Mesenchymal stem cell (in vitro differentiated cells and primary cell): ENCODE measurements at regions not wholly inside any gene's neighbourhood (a gene's known extent, or its start where the extent isn't known, plus 50 kb on each side); places are given as distances from the start of the nearest gene placed in this dataset.

ENCODE experiments used
- DNase-seq: peaks from one replicate; pipeline ENCODE4 v3.0.0-alpha.2; 2013
- H2AFZ ChIP-seq: one replicate; pipeline ENCODE4 v1.6.1; 2013; ENCODE audit warnings: low read depth, mild to moderate bottlenecking, control low read depth, inconsistent platforms, low read length, moderate library complexity
- H2AK5ac ChIP-seq: 2 replicates; pipeline ENCODE4 v1.6.1; 2013; ENCODE audit warnings: low read length, moderate library complexity, mild to moderate bottlenecking, inconsistent platforms; ENCODE audit not compliant: severe bottlenecking
- H2BK120ac ChIP-seq: one replicate; pipeline ENCODE4 v1.6.1; 2013; ENCODE audit warnings: low read depth, mild to moderate bottlenecking, inconsistent platforms, low read length, moderate library complexity
- H2BK12ac ChIP-seq, 2 experiments: one replicate each; pipeline ENCODE4 v1.6.1; 2013; ENCODE audit warnings: inconsistent platforms in 2 of 2, low read length in 2 of 2, mild to moderate bottlenecking in 2 of 2, moderate library complexity in 2 of 2, control low read depth in 1 of 2
- H2BK15ac ChIP-seq: one replicate; pipeline ENCODE4 v1.6.1; 2013; ENCODE audit warnings: mild to moderate bottlenecking, low read depth, inconsistent platforms; ENCODE audit not compliant: poor library complexity, severe bottlenecking
- H2BK5ac ChIP-seq: 2 replicates; pipeline ENCODE4 v1.6.1; 2013; ENCODE audit warnings: low read depth, mild to moderate bottlenecking, low read length, control low read depth, inconsistent platforms; ENCODE audit not compliant: poor library complexity, severe bottlenecking
- H3K14ac ChIP-seq, 2 experiments: one replicate each; pipeline ENCODE4 v1.6.1; 2013; ENCODE audit warnings: inconsistent platforms in 2 of 2, low read length in 2 of 2, control low read depth in 1 of 2, mild to moderate bottlenecking in 1 of 2, moderate library complexity in 1 of 2
- H3K18ac ChIP-seq, 2 experiments: one replicate each; pipeline ENCODE4 v1.6.1; 2013; ENCODE audit warnings: inconsistent platforms in 2 of 2, low read length in 2 of 2, control low read depth in 1 of 2, low read depth in 1 of 2, mild to moderate bottlenecking in 1 of 2
- H3K23ac ChIP-seq, 2 experiments: one replicate each; pipeline ENCODE4 v1.6.1; 2013; ENCODE audit warnings: inconsistent platforms in 2 of 2, low read length in 2 of 2, mild to moderate bottlenecking in 2 of 2, moderate library complexity in 2 of 2, control low read depth in 1 of 2
- H3K27ac ChIP-seq: 2 replicates; pipeline ENCODE4 v1.5.1; 2013; ENCODE audit warnings: mild to moderate bottlenecking, moderate library complexity, low read length, control low read depth, inconsistent platforms; ENCODE audit not compliant: poor library complexity, severe bottlenecking
- H3K27me3 ChIP-seq, 2 experiments: 2 replicates each; pipeline versions ENCODE4 v1.6.1 to v1.7.0; 2013; ENCODE audit warnings: low read length in 2 of 2, mild to moderate bottlenecking in 2 of 2, moderate library complexity in 2 of 2, control low read depth in 1 of 2, inconsistent platforms in 1 of 2; ENCODE audit not compliant: control insufficient read depth in 1 of 2, insufficient read depth in 1 of 2
- H3K36me3 ChIP-seq, 2 experiments: 2 replicates each; pipeline versions ENCODE4 v1.6.1 to v1.7.0; 2013; ENCODE audit warnings: low read length in 2 of 2, control low read depth in 1 of 2, inconsistent platforms in 1 of 2, low read depth in 1 of 2, mild to moderate bottlenecking in 1 of 2; ENCODE audit not compliant: insufficient read depth in 2 of 2, control insufficient read depth in 1 of 2
- H3K4ac ChIP-seq, 2 experiments: one replicate each; pipeline ENCODE4 v1.6.1; 2013; ENCODE audit warnings: inconsistent platforms in 2 of 2, low read length in 2 of 2, mild to moderate bottlenecking in 2 of 2, moderate library complexity in 2 of 2, control low read depth in 1 of 2, low read depth in 1 of 2
- H3K4me1 ChIP-seq: 2 replicates; pipeline ENCODE4 v1.6.1; 2013; ENCODE audit warnings: low read depth, low read length, control low read depth; ENCODE audit not compliant: control insufficient read depth, insufficient read depth
- H3K4me2 ChIP-seq: 2 replicates; pipeline ENCODE4 v1.6.1; 2013; ENCODE audit warnings: low read length, mild to moderate bottlenecking, inconsistent platforms; ENCODE audit not compliant: poor library complexity, severe bottlenecking
- H3K4me3 ChIP-seq, 2 experiments: 2 replicates each; pipeline versions ENCODE4 v1.5.1 to v1.7.0; 2013; ENCODE audit warnings: low read length in 2 of 2, mild to moderate bottlenecking in 2 of 2, control low read depth in 1 of 2, low read depth in 1 of 2; ENCODE audit not compliant: insufficient read depth in 1 of 2
- H3K79me1 ChIP-seq: replicated peaks from 2 replicates; pipeline ENCODE4 v1.6.1; 2013; ENCODE audit warnings: mild to moderate bottlenecking, control low read depth, low read length, inconsistent platforms; ENCODE audit not compliant: poor library complexity, severe bottlenecking
- H3K9ac ChIP-seq: 2 replicates; pipeline ENCODE4 v1.7.0; 2013; ENCODE audit warnings: mild to moderate bottlenecking, low read length, moderate library complexity
- H3K9me3 ChIP-seq: 2 replicates; pipeline ENCODE4 v1.7.0; 2013; ENCODE audit warnings: mild to moderate bottlenecking, low read length; ENCODE audit not compliant: control insufficient read depth
- H4K8ac ChIP-seq: one replicate; pipeline ENCODE4 v1.6.1; 2013; ENCODE audit warnings: inconsistent platforms, mild to moderate bottlenecking, low read length, moderate library complexity
- H4K91ac ChIP-seq: one replicate; pipeline ENCODE4 v1.6.1; 2013; ENCODE audit warnings: mild to moderate bottlenecking, low read length, inconsistent platforms
- WGBS: methylation state at CpG from one replicate; pipeline ENCODE4 v1.1.7; 2013; ENCODE audit warnings: mixed read lengths; 5-methylcytosine and 5-hydroxymethylcytosine counted together

GRCh38 chr15:53115563-53115962, 325.4 kb upstream of the ONECUT1 start:
- no peaks in the 10 kb centered on the region for H3K79me1 ChIP-seq
- H3K14ac ChIP-seq = no peak overlapping the region
- no peak overlapping the region for H3K4ac ChIP-seq
- no peak overlapping the region for H4K91ac ChIP-seq
- no peak overlapping the region for H3K4me3 ChIP-seq
- H3K9me3 ChIP-seq = peaks cover 10% of the 10 kb centered on the region
- H2BK5ac ChIP-seq = no peak overlapping the region
- no peak overlapping the region for H2BK12ac ChIP-seq
- H3K36me3 ChIP-seq = no peaks in the 10 kb centered on the region
- H3K18ac ChIP-seq = no peak overlapping the region
- H3K9ac ChIP-seq = no peak overlapping the region
- no peak overlapping the region for H2BK120ac ChIP-seq
- H3K23ac ChIP-seq = no peak overlapping the region
- H2AFZ ChIP-seq = no peak overlapping the region
- no peak overlapping the region for H4K8ac ChIP-seq
- WGBS = 82% methylated on average over 1 of the region's 1 CpG
- no peak overlapping the region for H3K4me2 ChIP-seq
- H2AK5ac ChIP-seq = no peak overlapping the region
- H3K27me3 ChIP-seq = no peaks in the 10 kb centered on the region
- H3K27ac ChIP-seq = no peak overlapping the region
- no peak for DNase-seq
- H3K4me1 ChIP-seq = no peaks in the 10 kb centered on the region
- no peak overlapping the region for H2BK15ac ChIP-seq

- Histone ChIP-seq H3K4me1 (no peaks in the 10 kb centered on the region), H3K9ac (no peak overlapping the region), H2BK15ac (no peak overlapping the region), H3K27me3 (no peaks in the 10 kb centered on the region), H3K23ac (no peak overlapping the region), H3K4me3 (no peak overlapping the region), H3K4me2 (no peak overlapping the region), H3K36me3 (no peaks in the 10 kb centered on the region), H3K9me3 (peaks cover 10% of the 10 kb centered on the region), H3K4ac (no peak overlapping the region), H3K27ac (no peak overlapping the region), H4K91ac (no peak overlapping the region), H2BK12ac (no peak overlapping the region), H2AFZ (no peak overlapping the region), H2BK5ac (no peak overlapping the region), H3K14ac (no peak overlapping the region), H3K18ac (no peak overlapping the region), H4K8ac (no peak overlapping the region), H2BK120ac (no peak overlapping the region), H3K79me1 (no peaks in the 10 kb centered on the region), H2AK5ac (no peak overlapping the region)
- WGBS = 61% methylated on average over 1 of the region's 3 CpGs
- no peak for DNase-seq
Measured at GRCh38 chr15:53114960-53115359, 324.8 kb upstream of the ONECUT1 start.

GRCh38 chr15:53110999-53111398, 320.9 kb upstream of the ONECUT1 start:
- Histone ChIP-seq H4K91ac (no peak overlapping the region), H2BK120ac (no peak overlapping the region), H2BK12ac (no peak overlapping the region), H3K9me3 (peaks cover 6% of the 10 kb centered on the region), H2BK5ac (no peak overlapping the region), H3K4ac (no peak overlapping the region), H3K18ac (no peak overlapping the region), H2BK15ac (no peak overlapping the region), H3K79me1 (no peaks in the 10 kb centered on the region), H2AK5ac (no peak overlapping the region), H3K9ac (no peak overlapping the region), H4K8ac (no peak overlapping the region), H3K27me3 (no peaks in the 10 kb centered on the region), H3K4me1 (no peaks in the 10 kb centered on the region), H2AFZ (no peak overlapping the region), H3K23ac (no peak overlapping the region), H3K4me2 (no peak overlapping the region), H3K27ac (no peak overlapping the region), H3K4me3 (no peak overlapping the region), H3K14ac (no peak overlapping the region), H3K36me3 (no peaks in the 10 kb centered on the region)
- DNase-seq = no peak
- WGBS = 35% methylated on average over 2 of the region's 4 CpGs

- no peak overlapping the region for H3K23ac ChIP-seq
- H3K18ac ChIP-seq = no peak overlapping the region
- no peak overlapping the region for H3K4me3 ChIP-seq
- H3K4me1 ChIP-seq = no peaks in the 10 kb centered on the region
- no peak overlapping the region for H3K4ac ChIP-seq
- no peak overlapping the region for H2BK12ac ChIP-seq
- no peak overlapping the region for H4K91ac ChIP-seq
- H3K14ac ChIP-seq = no peak overlapping the region
- H3K9me3 ChIP-seq = no peaks in the 10 kb centered on the region
- 50% methylated on average over 2 of the region's 2 CpGs for WGBS
- H3K36me3 ChIP-seq = no peaks in the 10 kb centered on the region
- no peak overlapping the region for H4K8ac ChIP-seq
- H2AK5ac ChIP-seq = no peak overlapping the region
- no peak for DNase-seq
- no peak overlapping the region for H3K4me2 ChIP-seq
- no peak overlapping the region for H3K27ac ChIP-seq
- H2AFZ ChIP-seq = no peak overlapping the region
- H3K9ac ChIP-seq = no peak overlapping the region
- no peak overlapping the region for H2BK5ac ChIP-seq
- H3K79me1 ChIP-seq = no peaks in the 10 kb centered on the region
- no peaks in the 10 kb centered on the region for H3K27me3 ChIP-seq
- no peak overlapping the region for H2BK15ac ChIP-seq
- no peak overlapping the region for H2BK120ac ChIP-seq
Measured at GRCh38 chr15:53108319-53108718, 318.2 kb upstream of the ONECUT1 start.
